EH (cell line): ENCODE measurements at regions not wholly inside any gene's neighbourhood (a gene's known extent, or its start where the extent isn't known, plus 50 kb on each side); places are given as distances from the start of the nearest gene placed in this dataset.

Experiments used
- DNase-seq: peaks from one replicate; pipeline ENCODE4 v3.0.0-alpha.2; 2015; ENCODE audit warnings: low read depth

GRCh38 chr4:187415231-187415630, 580.3 kb upstream of the ZFP42 start:
- no peak for DNase-seq

DNA sequence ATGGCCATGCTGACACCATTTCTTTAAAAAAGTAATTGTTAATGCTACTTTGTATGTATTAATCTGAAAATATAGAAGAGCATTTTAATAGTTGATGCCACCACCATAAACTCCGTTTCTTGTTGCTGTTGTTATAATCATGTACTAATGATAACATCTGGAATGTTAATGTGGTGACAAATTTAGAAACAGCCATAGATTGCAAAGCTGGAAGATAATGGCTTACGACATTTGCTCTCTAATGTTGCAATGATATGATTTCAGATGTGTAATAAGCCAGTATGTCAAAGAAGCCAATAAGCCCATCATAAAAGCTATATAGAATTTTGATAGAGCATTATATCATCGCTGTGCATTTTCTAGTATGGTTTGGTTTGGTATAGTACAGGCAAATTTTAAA, 579.4 kb upstream of the ZFP42 start:
- DNase-seq, result peak; percentile 67

GRCh38 chr4:187417721-187418120, 577.9 kb upstream of the ZFP42 start:
- DNase-seq, result no peak

DNA sequence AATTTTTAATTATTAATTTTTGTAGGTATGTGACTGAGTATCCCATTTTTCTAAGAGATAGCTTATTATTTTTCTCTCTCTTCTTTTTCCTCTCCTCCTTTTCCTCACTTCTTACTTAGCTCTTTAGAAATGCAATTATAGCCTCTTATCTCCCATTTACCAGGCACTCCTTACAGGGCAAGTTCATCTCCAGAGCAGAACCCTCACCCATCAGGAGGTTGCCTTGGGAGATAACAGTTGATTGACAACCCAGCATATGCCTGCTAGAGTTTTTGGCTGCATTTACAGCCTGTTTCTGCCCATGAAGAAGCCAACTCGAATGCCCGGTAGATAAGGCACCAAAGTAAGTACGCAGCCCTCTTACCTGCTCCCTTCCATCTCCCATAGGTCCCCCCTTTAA, 572.9 kb upstream of the ZFP42 start:
- DNase-seq, result no peak

DNA sequence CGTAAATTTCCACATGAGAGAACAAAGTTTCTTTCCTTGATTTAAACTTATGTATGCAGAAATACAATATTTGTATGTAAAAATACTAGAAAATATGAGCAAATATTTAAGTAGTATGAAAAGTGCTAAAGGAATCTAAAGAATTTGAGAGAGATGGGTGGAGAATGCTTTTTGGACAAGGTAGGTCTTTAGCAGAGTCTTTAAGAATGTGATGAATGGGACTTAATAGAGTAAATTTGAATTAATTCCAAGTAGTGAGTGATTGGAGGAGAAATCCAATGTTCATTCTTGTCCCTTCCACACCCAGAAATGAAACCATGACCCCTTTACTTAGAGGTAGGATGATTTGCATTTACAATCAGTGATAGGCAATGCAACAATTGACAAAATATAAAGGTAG, 570.9 kb upstream of the ZFP42 start:
- peak; percentile 23 for DNase-seq

DNA sequence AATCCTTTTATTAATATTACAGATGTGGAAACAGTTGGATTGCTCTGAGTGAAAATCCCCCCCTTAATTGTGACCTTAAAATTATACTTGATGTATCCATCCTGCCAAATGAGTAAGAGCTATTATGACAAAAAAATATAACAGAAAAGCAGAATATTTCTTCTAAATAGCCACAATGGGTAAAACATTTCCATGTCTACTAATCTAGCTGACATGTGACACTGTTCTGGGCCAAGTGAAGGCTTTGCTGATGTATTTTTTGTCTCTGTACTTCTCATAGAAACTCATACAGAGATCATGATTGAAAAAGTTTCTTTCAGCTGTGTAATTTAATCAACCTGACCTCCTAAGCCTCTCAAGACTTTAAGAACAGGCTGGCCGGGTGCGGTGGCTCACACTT, 569.1 kb upstream of the ZFP42 start:
- no peak for DNase-seq

DNA sequence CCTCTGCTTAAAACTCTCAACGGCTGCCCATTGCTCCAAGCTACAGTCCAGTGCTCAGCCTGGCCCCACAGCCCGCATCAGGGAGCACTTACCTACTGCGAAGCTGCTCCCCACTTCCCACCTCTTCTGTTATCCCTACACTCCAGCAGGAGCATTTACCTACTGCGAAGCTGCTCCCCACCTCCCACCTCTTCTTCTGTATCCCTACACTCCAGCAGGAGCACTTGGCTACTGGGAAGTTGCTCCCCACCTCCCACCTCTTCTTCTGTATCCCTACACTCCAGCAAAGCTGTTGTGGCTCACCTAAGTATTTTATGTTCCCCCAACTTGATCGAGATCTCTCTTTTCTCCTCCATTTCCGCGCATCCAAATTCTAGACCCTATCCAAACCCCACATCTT, 563.3 kb upstream of the ZFP42 start:
- DNase-seq, result no peak

DNA sequence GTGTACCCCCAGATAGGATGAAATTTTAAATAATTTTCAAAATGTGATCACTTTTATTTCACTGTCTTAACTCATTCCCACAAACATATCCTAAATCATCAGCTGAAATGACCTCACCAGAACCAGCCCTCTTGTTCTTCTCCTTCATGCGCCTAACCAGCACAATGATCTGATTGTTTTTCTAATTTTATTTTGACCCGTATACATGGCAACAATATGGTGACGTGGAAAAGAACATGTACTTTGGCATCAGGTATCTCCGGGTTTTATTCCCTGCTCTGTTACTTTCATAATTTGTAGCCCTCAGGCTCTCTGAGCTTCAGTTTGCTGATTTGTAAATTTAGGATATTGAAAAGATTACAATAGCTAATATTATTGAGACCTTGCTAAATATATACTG, 562.4 kb upstream of the ZFP42 start:
- no peak for DNase-seq

DNA sequence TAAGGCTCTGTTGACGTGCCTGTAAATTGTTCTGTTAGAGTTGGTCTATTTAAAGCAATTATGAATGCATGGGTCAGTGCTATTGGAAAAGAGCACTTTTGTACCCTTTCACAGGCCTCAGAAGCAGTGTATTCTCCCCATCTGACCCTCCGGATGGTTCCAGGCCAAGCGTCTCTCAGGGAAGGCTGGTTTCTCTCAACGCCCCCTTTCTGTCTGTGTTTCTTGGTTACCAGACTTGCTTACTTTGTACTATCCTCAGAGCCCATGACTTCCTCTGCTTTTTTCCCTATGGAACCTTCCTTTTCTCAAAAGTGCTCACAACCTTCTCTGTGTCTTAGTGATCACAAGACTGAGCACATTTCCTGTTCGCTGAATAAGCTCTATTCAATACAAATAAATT, 559.3 kb upstream of the ZFP42 start:
- no peak for DNase-seq

- DNase-seq, result peak; percentile 77
Observed at GRCh38 chr4:187444061-187444460, 551.5 kb upstream of the ZFP42 start.

GRCh38 chr4:187449702-187450101, 545.9 kb upstream of the ZFP42 start:
- no peak for DNase-seq

DNA sequence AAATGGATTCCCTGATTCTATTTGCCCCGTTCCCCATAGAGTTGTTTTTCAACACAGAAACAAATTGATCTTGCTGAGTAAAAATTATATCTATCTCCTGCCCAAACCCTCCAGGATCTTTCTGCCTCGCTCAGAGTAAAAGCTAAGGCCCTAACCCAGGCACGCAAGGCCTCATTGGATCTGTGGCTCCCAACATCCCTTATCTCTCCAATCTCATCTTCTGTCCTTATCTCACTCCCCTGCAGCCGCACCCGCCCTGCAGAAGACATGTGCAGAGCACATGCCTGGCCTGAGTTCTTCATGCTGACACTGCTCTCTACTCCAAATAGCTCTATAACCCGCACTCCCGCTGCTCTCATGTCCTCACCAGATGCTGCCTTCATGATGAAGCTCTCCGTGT, 543.8 kb upstream of the ZFP42 start:
- no peak for DNase-seq

- DNase-seq, result no peak
Observed at GRCh38 chr4:187460016-187460415, 535.6 kb upstream of the ZFP42 start.

- DNase-seq, result peak; percentile 16
Observed at GRCh38 chr4:187464573-187464972, 531.0 kb upstream of the ZFP42 start.

GRCh38 chr4:187467224-187467623, 528.3 kb upstream of the ZFP42 start:
- no peak for DNase-seq

GRCh38 chr4:187469627-187470026, 525.9 kb upstream of the ZFP42 start:
- peak; percentile 72 for DNase-seq

DNA sequence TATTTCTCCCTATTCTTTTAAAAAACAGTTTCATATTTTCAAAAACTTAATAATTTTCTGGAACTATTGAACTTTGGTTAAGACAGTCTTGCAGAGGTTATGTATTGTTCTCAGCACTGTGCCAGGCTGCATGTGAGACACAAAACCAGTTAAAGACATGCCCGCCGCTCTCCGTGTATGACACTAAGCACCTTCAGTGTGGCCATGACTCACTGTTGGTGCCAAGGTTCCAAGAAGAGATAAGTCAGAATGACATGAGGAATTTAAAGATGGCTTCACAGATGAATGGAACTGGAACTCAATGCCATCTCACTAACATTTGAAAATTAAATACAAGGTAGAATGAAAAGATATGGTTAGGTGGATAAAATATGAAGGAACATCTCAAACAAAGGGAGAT, 525.5 kb upstream of the ZFP42 start:
- DNase-seq, result peak; percentile 31

DNA sequence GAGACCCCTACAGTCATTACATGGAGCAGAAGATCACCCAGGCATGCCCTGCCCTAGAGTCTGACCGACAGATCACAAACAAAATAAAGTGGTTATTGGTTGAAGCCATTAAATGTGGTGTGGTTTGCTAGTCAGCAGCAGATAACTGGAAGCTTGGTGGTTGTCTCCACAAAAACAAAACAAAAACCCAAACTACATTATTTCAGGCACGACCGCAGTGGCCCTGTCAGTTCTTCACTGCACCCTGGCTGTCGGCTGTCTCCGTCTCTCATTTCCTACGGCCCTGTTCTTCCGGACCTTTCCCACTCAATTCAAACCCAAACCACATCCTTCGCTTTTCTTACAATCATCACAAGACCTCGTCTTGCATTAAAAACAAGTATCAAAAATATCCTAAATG, 521.3 kb upstream of the ZFP42 start:
- no peak for DNase-seq

DNA sequence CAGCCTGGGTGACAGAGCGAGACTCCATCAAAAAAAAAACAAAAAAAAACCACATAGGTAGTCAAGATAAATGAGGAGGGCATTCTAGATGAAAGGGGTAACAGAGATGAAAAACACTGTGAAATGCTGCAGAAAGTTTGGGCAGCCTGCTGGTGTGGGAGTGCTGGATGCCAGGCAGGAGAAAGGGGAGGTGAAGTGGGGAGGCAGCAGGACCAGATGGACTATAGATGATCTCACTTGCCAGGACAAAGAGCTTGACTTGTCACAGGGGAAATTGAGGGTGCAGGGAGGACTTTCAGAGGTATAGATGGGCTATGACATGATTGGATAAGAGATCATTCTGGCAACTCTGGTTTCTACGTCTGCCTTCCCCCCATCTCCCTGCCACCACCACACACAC, 519.7 kb upstream of the ZFP42 start:
- no peak for DNase-seq

- peak; percentile 4 for DNase-seq
Observed at GRCh38 chr4:187477224-187477623, 518.3 kb upstream of the ZFP42 start.

- peak; percentile 99 for DNase-seq
Observed at GRCh38 chr4:187478292-187479140, 517.1 kb upstream of the ZFP42 start.

DNA sequence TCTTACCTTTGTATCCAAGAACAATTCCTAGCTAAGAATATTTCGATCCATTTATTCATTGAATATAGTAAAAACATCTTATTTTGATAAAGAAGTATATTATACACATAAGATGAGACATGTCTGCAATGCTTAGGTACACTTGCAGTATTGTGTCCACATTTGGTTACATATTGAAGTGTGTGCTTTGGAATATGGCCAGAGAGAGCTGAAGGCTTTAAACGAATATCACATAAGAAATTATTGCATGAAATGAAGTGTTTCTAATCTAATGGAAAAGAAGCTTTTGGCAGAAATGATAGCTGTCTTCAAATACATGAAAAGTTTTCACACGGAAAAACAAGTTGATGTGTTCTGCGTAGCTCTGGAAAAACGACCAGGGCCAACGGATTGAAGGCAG, 516.1 kb upstream of the ZFP42 start:
- peak; percentile 33 for DNase-seq

- DNase-seq, result peak; percentile 91
Observed at GRCh38 chr4:187480146-187481145, 515.1 kb upstream of the ZFP42 start.
